ENCODE measurements at regions not wholly inside any gene's neighbourhood (a gene's known extent, or its start where the extent isn't known, plus 50 kb on each side); places are given as distances from the start of the nearest gene placed in this dataset.

DNA sequence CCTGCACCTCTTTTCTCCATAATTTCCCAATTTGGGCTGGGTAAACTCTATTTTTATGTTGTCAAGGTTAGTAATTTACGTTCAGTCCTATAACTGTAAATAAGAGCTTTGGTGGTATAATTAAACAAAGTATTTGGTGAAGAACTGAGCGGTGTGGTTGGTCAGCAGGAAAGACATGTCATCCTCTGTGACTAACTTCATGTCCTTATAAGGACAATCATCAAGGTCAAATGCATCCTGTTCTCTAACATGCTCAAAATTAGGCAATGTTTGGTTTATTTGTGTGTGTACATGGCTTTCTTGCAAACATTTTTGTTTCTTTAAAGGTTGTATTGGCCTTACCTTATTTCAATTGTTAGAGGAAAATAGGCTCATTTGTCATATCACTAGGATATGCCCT, 121.5 kb upstream of the NABP1 start:
- intact Hi-C loops (cut with DNase I), result loop anchor here (5.0 kb wide), 1 partner anchor 256 kb away; no protein-coding TSS in a partner anchor
- WGBS, result 67% methylated on average over 2 of the region's 2 CpGs

DNA sequence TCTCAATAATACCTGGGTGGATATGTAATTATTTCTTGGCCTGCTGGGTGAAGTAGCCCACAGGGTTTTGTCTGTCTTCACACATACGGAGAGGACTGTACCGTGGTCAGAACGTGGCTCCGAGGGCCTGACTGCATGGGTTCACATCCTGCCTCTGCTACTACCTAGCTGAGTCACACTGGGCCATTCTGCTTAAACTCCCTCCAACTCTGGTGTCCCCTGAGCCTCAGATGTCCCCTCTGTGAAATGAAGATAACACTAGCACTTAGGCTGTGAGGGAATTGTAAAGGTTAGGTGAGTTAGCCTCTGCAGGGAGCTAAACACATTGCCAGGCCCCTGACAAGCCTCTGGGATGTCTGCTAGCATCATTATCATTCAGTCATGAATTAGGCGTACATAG, 120.1 kb upstream of the NABP1 start:
- intact Hi-C loops (cut with DNase I), result loop anchor here (5.0 kb wide), 1 partner anchor 254 kb away; no protein-coding TSS in a partner anchor
- H3K27ac ChIP-seq (replicated peaks in 1 of 4), result no peak overlapping the region
- WGBS, result 97% methylated on average over 5 of the region's 5 CpGs
- no peaks in the 10 kb centered on the region for H3K36me3 ChIP-seq
- no peak overlapping the region for H3K4me3 ChIP-seq
- H3K9me3 ChIP-seq, result no peaks in the 10 kb centered on the region
- DNase-seq (ENCODE audit: extremely low spot score), result no peak
- H3K4me1 ChIP-seq, result peaks cover 0 to 15% (median 12%) of the 10 kb centered on the region in 4 donors
- no peak for TF ChIP-seq POLR2A (IDR thresholded peaks at IDR 0.05; ENCODE audit: low read depth)
- no peak for TF ChIP-seq POLR2AphosphoS5 (IDR thresholded peaks at IDR 0.05)
- TF ChIP-seq EP300 (IDR thresholded peaks at IDR 0.05), result no peak
- TF ChIP-seq, protein P1, sequence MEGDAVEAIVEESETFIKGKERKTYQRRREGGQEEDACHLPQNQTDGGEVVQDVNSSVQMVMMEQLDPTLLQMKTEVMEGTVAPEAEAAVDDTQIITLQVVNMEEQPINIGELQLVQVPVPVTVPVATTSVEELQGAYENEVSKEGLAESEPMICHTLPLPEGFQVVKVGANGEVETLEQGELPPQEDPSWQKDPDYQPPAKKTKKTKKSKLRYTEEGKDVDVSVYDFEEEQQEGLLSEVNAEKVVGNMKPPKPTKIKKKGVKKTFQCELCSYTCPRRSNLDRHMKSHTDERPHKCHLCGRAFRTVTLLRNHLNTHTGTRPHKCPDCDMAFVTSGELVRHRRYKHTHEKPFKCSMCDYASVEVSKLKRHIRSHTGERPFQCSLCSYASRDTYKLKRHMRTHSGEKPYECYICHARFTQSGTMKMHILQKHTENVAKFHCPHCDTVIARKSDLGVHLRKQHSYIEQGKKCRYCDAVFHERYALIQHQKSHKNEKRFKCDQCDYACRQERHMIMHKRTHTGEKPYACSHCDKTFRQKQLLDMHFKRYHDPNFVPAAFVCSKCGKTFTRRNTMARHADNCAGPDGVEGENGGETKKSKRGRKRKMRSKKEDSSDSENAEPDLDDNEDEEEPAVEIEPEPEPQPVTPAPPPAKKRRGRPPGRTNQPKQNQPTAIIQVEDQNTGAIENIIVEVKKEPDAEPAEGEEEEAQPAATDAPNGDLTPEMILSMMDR (IDR thresholded peaks at IDR 0.05), result no peak
- H3K27me3 ChIP-seq, result no peaks in the 10 kb centered on the region

More for the DNA sequence above, 121.5 kb upstream of the NABP1 start:
- Histone ChIP-seq H3K27ac (replicated peaks in 1 of 4) (no peak overlapping the region), H3K27me3 (no peaks in the 10 kb centered on the region), H3K4me1 (peaks cover 0 to 15% (median 12%) of the 10 kb centered on the region in 4 donors), H3K36me3 (no peaks in the 10 kb centered on the region), H3K4me3 (no peak overlapping the region), H3K9me3 (no peaks in the 10 kb centered on the region)
- DNase-seq (ENCODE audit: extremely low spot score), result no peak
- TF ChIP-seq POLR2AphosphoS5 (IDR thresholded peaks at IDR 0.05) (no peak), POLR2A (IDR thresholded peaks at IDR 0.05; ENCODE audit: low read depth) (no peak), EP300 (IDR thresholded peaks at IDR 0.05) (no peak)
- TF ChIP-seq, protein P1 (IDR thresholded peaks at IDR 0.05), result no peak

DNA sequence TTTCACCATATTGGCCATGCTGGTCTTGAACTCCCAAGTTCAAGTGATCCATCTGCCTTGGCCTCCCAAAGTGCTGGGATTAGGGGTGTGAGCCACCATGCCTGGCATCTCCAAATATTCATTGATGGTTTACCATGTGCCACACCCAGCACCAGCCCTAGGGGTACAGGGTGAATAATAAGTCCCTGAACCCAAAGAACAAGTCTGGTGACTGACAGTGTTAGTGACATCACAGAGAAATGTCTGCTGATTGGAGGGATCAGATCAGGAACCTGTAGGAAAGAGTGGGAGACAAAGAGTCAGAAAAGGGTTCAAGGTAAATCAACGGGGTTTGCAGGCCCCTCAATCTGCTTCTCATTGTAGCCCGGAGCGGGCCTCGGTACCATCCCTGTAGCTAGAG, 118.4 kb upstream of the NABP1 start:
- TF ChIP-seq POLR2AphosphoS5 (IDR thresholded peaks at IDR 0.05) (no peak), POLR2A (IDR thresholded peaks at IDR 0.05; ENCODE audit: low read depth) (no peak), EP300 (IDR thresholded peaks at IDR 0.05) (no peak)
- TF ChIP-seq, protein P1 (IDR thresholded peaks at IDR 0.05), result no peak
- no peaks in the 10 kb centered on the region for H3K36me3 ChIP-seq
- H3K27me3 ChIP-seq, result no peaks in the 10 kb centered on the region
- peaks cover 0 to 15% (median 12%) of the 10 kb centered on the region in 4 donors for H3K4me1 ChIP-seq
- no peak for DNase-seq (ENCODE audit: extremely low spot score)
- no peaks in the 10 kb centered on the region for H3K9me3 ChIP-seq
- H3K4me3 ChIP-seq, result no peak overlapping the region
- intact Hi-C loops (cut with DNase I), result loop anchor here (5.0 kb wide), 1 partner anchor 253 kb away; no protein-coding TSS in a partner anchor
- H3K27ac ChIP-seq (replicated peaks in 1 of 4), result no peak overlapping the region
- 85% methylated on average over 4 of the region's 4 CpGs for WGBS

DNA sequence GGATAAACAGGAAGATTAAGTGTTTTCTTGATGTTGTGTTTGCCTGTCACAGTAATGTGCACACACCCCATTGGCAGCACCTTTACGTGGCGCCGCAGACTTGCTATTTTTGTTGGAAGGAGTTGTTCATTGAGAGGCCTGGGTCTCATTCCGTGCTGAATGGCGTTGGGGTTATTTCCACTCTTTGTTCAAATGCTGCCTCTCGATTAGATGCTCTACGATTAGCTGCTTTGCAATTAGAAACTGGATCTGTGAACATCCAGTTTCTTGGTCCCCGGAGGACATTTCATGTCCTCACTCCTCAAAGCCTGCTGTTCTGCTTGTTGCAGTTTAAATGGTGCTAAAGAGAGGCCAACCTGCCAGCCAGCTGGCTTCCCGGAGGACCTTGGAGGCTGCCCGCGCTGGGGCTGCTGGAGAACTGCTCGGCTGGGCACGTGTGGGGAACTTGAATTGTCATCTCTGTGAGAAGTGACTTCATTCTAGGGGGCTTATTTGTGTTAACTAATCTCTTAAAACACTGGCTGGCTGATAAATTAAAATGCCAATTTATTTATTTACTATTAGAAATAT, 117.4 kb upstream of the NABP1 start:
- Histone ChIP-seq H3K4me3 (peak overlapping the region in 1 of 4 donors; percentile 10), H3K27me3 (no peaks in the 10 kb centered on the region), H3K27ac (replicated peaks in 1 of 4) (no peak overlapping the region), H3K4me1 (peaks cover 0 to 15% (median 12%) of the 10 kb centered on the region in 4 donors), H3K36me3 (no peaks in the 10 kb centered on the region), H3K9me3 (no peaks in the 10 kb centered on the region)
- DNase-seq (ENCODE audit: extremely low spot score), result no peak
- TF ChIP-seq EP300 (IDR thresholded peaks at IDR 0.05), result no peak
- WGBS, result 63% methylated on average over 9 of the region's 13 CpGs
- intact Hi-C loops (cut with DNase I), result no loop called here

DNA sequence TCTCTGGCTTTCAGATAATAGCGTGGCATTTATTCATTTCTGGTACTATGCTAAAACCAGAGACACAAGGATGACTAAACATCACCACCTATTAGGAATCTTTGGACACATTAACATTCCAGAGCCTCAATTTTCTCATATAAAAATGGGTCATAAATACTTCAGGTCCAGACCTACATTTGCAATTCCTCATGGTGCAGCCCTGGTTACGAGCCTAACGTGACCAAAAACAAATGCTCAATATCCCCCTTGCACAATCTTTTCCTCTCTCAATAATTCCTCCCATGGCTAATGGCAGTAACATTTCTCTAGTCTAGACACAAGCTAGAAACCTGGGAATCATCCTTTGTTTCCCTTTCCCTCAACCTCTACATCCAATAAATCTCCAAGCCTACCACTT, 112.8 kb upstream of the NABP1 start:
- Histone ChIP-seq H3K9me3 (no peaks in the 10 kb centered on the region), H3K27me3 (no peaks in the 10 kb centered on the region), H3K4me3 (no peak overlapping the region), H3K36me3 (no peaks in the 10 kb centered on the region), H3K4me1 (peaks cover 0 to 7% (median 6%) of the 10 kb centered on the region in 4 donors), H3K27ac (replicated peaks in 1 of 4) (no peak overlapping the region)
- intact Hi-C loops (cut with DNase I), result no loop called here
- no peak for DNase-seq (ENCODE audit: extremely low spot score)
- WGBS, result 94% methylated on average over 3 of the region's 3 CpGs
- TF ChIP-seq POLR2A (IDR thresholded peaks at IDR 0.05; ENCODE audit: low read depth) (no peak), POLR2AphosphoS5 (IDR thresholded peaks at IDR 0.05) (no peak), EP300 (IDR thresholded peaks at IDR 0.05) (no peak)
- TF ChIP-seq, protein P1 (IDR thresholded peaks at IDR 0.05), result no peak
